ENCODE measurements at regions not wholly inside any gene's neighbourhood (a gene's known extent, or its start where the extent isn't known, plus 50 kb on each side); places are given as distances from the start of the nearest gene placed in this dataset.
"Not testable (repeated sequence)": the region's sequence is repeated elsewhere in the genome, so short reads cannot be mapped to it uniquely, and the experiment has no call there.

GRCh38 chr15:22665059-22665702, 121.3 kb upstream of the NIPA1 start:
- DNase-seq (ENCODE audit: low spot score) (peak; percentile 72), ATAC-seq (peak; percentile 22)

- DNase-seq (ENCODE audit: low spot score); ATAC-seq: not testable (repeated sequence)
These were observed 120.7 kb upstream of the NIPA1 start for GRCh38 chr15:22665711-22666110.

- not testable (repeated sequence) for DNase-seq (ENCODE audit: low spot score); ATAC-seq
These were observed 101.7 kb upstream of the NIPA1 start for GRCh38 chr15:22684786-22685185.

- not testable (repeated sequence) for ATAC-seq; DNase-seq (ENCODE audit: low spot score)
These were observed 86.6 kb upstream of the NIPA1 start for GRCh38 chr15:22699881-22700280.

- not testable (repeated sequence) for DNase-seq (ENCODE audit: low spot score); ATAC-seq
These were observed 75.6 kb upstream of the NIPA1 start for GRCh38 chr15:22710831-22711341.

- not testable (repeated sequence) for DNase-seq (ENCODE audit: low spot score); ATAC-seq
These were observed 72.5 kb upstream of the NIPA1 start for GRCh38 chr15:22713933-22714332.

- not testable (repeated sequence) for DNase-seq (ENCODE audit: low spot score)
- ATAC-seq = peak; percentile 42
These were observed 71.9 kb upstream of the NIPA1 start for GRCh38 chr15:22714358-22715132.

GRCh38 chr15:22715133-22715845, 71.2 kb upstream of the NIPA1 start:
- not testable (repeated sequence) for DNase-seq (ENCODE audit: low spot score); ATAC-seq

GRCh38 chr15:22719980-22720379, 66.5 kb upstream of the NIPA1 start:
- not testable (repeated sequence) for DNase-seq (ENCODE audit: low spot score)
- ATAC-seq = peak; percentile 33

- DNase-seq (ENCODE audit: low spot score); ATAC-seq: not testable (repeated sequence)
These were observed 60.3 kb upstream of the NIPA1 start for GRCh38 chr15:22726104-22726503.

GRCh38 chr15:22735067-22735466, 51.4 kb upstream of the NIPA1 start:
- DNase-seq (ENCODE audit: low spot score); ATAC-seq: not testable (repeated sequence)

GRCh38 chr15:22735781-22736180, 50.7 kb upstream of the NIPA1 start:
- DNase-seq (ENCODE audit: low spot score) = no peak
- no peak for ATAC-seq

- not testable (repeated sequence) for ATAC-seq; DNase-seq (ENCODE audit: low spot score)
These were observed 50.2 kb upstream of the NIPA1 start for GRCh38 chr15:22736200-22736599.
